GM13977 (cell line): ENCODE measurements at regions not wholly inside any gene's neighbourhood (a gene's known extent, or its start where the extent isn't known, plus 50 kb on each side); places are given as distances from the start of the nearest gene placed in this dataset.

Source experiments
- DNase-seq: peaks from one replicate; pipeline ENCODE4 v3.0.0; 2012; ENCODE audit warnings: low spot score
- in situ Hi-C: fragments of 300-500 bp; cut with MboI; formaldehyde crosslinking; loops from one replicate; pipeline ENCODE4 v1.12.0; 2022; ENCODE audit warnings: low sequenced_read_pairs, low pct_unique_long_range_greater_than_20kb, mixed read lengths, inconsistent platforms; ENCODE audit not compliant: unreplicated experiment
- TF ChIP-seq, protein P1 (sequence below): IDR thresholded peaks from 2 replicates; pipeline ENCODE4 v1.5.1; 2012; ENCODE audit warnings: mild to moderate bottlenecking, control low read depth; ENCODE audit not compliant: insufficient read depth; ENCODE audit errors: extremely low read depth, missing control alignments

GRCh38 chr9:80078826-80079225, 507.1 kb downstream of the TLE4 start:
- in situ Hi-C loops, result no loop called here
- no peak for DNase-seq
- TF ChIP-seq, protein P1, sequence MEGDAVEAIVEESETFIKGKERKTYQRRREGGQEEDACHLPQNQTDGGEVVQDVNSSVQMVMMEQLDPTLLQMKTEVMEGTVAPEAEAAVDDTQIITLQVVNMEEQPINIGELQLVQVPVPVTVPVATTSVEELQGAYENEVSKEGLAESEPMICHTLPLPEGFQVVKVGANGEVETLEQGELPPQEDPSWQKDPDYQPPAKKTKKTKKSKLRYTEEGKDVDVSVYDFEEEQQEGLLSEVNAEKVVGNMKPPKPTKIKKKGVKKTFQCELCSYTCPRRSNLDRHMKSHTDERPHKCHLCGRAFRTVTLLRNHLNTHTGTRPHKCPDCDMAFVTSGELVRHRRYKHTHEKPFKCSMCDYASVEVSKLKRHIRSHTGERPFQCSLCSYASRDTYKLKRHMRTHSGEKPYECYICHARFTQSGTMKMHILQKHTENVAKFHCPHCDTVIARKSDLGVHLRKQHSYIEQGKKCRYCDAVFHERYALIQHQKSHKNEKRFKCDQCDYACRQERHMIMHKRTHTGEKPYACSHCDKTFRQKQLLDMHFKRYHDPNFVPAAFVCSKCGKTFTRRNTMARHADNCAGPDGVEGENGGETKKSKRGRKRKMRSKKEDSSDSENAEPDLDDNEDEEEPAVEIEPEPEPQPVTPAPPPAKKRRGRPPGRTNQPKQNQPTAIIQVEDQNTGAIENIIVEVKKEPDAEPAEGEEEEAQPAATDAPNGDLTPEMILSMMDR, result no peak

- TF ChIP-seq, protein P1, result no peak
- no peak for DNase-seq
- in situ Hi-C loops, result no loop called here
These were observed 505.3 kb downstream of the TLE4 start for GRCh38 chr9:80077059-80077458.

DNA sequence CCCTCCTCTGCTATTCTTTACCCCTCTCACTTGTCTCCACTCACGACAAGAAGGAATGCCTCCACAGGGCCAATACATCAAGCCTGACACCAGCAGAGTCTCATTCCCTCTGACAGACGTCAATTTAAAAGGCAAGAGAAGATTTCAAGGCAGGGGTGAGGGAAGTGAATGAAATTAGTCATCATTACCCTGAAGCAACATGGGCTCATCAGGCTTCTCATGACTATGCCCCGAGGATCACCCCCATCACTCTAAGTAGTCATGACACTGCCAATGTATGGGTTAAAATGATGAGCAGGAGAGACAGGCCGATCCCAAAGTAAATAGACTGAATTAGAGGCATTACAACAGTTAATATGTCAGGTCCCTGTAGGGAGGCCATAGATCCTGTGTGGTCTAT, 504.4 kb downstream of the TLE4 start:
- DNase-seq, result no peak
- TF ChIP-seq, protein P1, result no peak
- in situ Hi-C loops, result no loop called here

GRCh38 chr9:80074439-80074838, 502.7 kb downstream of the TLE4 start:
- in situ Hi-C loops, result no loop called here
- no peak for DNase-seq
- TF ChIP-seq, protein P1, result no peak

DNA sequence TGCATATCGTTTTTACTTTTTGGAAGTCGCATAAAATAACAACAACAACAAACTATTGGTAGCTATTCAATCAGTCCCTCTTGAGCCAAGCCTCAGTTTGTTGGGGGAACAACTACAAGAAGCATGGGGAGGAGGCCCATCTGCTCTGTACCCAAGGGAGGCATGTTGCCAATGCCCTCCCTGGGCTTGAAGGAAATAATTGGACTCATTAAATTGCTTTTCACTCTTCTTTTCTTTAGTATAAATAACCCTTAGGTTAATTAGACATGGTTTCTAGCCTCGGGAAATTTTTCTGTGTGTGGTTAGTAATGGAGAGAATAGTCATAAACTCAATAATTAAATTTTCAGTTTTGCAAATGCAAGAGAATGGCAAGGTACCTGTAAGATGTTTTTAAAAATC, 500.7 kb downstream of the TLE4 start:
- TF ChIP-seq, protein P1, result no peak
- in situ Hi-C loops, result no loop called here
- no peak for DNase-seq

- in situ Hi-C loops, result no loop called here
- TF ChIP-seq, protein P1, result no peak
- DNase-seq, result no peak
These were observed 498.4 kb downstream of the TLE4 start for GRCh38 chr9:80070071-80070742.
